ENCODE measurements at regions not wholly inside any gene's neighbourhood (a gene's known extent, or its start where the extent isn't known, plus 50 kb on each side); places are given as distances from the start of the nearest gene placed in this dataset.

DNA sequence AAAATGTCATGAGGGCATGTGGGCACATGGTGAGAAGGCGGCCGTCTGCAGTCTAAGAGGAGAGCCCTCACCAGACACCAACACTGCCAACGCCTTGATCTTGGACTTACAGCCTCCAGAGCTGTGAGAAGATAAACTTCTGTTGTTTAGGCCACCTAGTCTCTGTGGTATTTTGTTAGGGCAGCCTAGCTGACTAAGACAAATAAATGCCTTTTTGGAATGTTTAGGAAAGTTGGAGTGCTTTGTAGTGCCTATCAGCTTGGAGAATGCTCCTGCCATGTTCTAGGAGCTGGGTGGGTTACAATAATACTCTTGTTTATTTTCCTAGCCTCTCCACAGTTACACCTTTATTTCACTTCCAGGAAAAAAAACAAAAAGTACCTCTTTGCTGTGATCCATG, 92.0 kb downstream of the SPP2 start (continued):
- TF ChIP-seq, protein P1, sequence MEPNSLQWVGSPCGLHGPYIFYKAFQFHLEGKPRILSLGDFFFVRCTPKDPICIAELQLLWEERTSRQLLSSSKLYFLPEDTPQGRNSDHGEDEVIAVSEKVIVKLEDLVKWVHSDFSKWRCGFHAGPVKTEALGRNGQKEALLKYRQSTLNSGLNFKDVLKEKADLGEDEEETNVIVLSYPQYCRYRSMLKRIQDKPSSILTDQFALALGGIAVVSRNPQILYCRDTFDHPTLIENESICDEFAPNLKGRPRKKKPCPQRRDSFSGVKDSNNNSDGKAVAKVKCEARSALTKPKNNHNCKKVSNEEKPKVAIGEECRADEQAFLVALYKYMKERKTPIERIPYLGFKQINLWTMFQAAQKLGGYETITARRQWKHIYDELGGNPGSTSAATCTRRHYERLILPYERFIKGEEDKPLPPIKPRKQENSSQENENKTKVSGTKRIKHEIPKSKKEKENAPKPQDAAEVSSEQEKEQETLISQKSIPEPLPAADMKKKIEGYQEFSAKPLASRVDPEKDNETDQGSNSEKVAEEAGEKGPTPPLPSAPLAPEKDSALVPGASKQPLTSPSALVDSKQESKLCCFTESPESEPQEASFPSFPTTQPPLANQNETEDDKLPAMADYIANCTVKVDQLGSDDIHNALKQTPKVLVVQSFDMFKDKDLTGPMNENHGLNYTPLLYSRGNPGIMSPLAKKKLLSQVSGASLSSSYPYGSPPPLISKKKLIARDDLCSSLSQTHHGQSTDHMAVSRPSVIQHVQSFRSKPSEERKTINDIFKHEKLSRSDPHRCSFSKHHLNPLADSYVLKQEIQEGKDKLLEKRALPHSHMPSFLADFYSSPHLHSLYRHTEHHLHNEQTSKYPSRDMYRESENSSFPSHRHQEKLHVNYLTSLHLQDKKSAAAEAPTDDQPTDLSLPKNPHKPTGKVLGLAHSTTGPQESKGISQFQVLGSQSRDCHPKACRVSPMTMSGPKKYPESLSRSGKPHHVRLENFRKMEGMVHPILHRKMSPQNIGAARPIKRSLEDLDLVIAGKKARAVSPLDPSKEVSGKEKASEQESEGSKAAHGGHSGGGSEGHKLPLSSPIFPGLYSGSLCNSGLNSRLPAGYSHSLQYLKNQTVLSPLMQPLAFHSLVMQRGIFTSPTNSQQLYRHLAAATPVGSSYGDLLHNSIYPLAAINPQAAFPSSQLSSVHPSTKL (CRISPR knock-in tag; IDR thresholded peaks at IDR 0.05) = no peak
- TF ChIP-seq POLR2AphosphoS2 (IDR thresholded peaks at IDR 0.05; ENCODE audit: low read depth, low read length) = no peak
- TF ChIP-seq, protein P2, sequence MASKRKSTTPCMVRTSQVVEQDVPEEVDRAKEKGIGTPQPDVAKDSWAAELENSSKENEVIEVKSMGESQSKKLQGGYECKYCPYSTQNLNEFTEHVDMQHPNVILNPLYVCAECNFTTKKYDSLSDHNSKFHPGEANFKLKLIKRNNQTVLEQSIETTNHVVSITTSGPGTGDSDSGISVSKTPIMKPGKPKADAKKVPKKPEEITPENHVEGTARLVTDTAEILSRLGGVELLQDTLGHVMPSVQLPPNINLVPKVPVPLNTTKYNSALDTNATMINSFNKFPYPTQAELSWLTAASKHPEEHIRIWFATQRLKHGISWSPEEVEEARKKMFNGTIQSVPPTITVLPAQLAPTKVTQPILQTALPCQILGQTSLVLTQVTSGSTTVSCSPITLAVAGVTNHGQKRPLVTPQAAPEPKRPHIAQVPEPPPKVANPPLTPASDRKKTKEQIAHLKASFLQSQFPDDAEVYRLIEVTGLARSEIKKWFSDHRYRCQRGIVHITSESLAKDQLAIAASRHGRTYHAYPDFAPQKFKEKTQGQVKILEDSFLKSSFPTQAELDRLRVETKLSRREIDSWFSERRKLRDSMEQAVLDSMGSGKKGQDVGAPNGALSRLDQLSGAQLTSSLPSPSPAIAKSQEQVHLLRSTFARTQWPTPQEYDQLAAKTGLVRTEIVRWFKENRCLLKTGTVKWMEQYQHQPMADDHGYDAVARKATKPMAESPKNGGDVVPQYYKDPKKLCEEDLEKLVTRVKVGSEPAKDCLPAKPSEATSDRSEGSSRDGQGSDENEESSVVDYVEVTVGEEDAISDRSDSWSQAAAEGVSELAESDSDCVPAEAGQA (IDR thresholded peaks at IDR 0.05; ENCODE audit: low read depth) = no peak
- TF ChIP-seq, protein P2 (CRISPR knock-in tag; IDR thresholded peaks at IDR 0.05; ENCODE audit: borderline replicate concordance) = no peak
- TF ChIP-seq ISX (CRISPR knock-in tag; conservative IDR thresholded peaks at IDR 0.05) = no peak
- TF ChIP-seq, protein P3, sequence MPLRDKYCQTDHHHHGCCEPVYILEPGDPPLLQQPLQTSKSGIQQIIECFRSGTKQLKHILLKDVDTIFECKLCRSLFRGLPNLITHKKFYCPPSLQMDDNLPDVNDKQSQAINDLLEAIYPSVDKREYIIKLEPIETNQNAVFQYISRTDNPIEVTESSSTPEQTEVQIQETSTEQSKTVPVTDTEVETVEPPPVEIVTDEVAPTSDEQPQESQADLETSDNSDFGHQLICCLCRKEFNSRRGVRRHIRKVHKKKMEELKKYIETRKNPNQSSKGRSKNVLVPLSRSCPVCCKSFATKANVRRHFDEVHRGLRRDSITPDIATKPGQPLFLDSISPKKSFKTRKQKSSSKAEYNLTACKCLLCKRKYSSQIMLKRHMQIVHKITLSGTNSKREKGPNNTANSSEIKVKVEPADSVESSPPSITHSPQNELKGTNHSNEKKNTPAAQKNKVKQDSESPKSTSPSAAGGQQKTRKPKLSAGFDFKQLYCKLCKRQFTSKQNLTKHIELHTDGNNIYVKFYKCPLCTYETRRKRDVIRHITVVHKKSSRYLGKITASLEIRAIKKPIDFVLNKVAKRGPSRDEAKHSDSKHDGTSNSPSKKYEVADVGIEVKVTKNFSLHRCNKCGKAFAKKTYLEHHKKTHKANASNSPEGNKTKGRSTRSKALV (CRISPR knock-in tag; IDR thresholded peaks at IDR 0.05) = no peak
- TF ChIP-seq SRSF1 (optimal IDR thresholded peaks at IDR 0.05; ENCODE audit: low read depth, low read length) = no peak
- TF ChIP-seq SATB2 (CRISPR knock-in tag; IDR thresholded peaks at IDR 0.05) = no peak
- TF ChIP-seq, protein P4, sequence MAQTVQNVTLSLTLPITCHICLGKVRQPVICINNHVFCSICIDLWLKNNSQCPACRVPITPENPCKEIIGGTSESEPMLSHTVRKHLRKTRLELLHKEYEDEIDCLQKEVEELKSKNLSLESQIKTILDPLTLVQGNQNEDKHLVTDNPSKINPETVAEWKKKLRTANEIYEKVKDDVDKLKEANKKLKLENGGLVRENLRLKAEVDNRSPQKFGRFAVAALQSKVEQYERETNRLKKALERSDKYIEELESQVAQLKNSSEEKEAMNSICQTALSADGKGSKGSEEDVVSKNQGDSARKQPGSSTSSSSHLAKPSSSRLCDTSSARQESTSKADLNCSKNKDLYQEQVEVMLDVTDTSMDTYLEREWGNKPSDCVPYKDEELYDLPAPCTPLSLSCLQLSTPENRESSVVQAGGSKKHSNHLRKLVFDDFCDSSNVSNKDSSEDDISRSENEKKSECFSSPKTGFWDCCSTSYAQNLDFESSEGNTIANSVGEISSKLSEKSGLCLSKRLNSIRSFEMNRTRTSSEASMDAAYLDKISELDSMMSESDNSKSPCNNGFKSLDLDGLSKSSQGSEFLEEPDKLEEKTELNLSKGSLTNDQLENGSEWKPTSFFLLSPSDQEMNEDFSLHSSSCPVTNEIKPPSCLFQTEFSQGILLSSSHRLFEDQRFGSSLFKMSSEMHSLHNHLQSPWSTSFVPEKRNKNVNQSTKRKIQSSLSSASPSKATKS (CRISPR knock-in tag; IDR thresholded peaks at IDR 0.05) = no peak

Measured in HepG2 (cell line).